Lung (tissue), 11 donors: ENCODE measurements at regions not wholly inside any gene's neighbourhood (a gene's known extent, or its start where the extent isn't known, plus 50 kb on each side); places are given as distances from the start of the nearest gene placed in this dataset.

Experiments
- ATAC-seq: fragments of 200-7000 bp; cut with Tn5 transposase; one replicate; pipeline ENCODE4 v1.9.1; 2020; ENCODE audit warnings: moderate number of reproducible peaks; ENCODE audit not compliant: insufficient read depth, low FRiP score
- DNase-seq, 3 donors: peaks; one replicate each; pipeline ENCODE4 v3.0.0-alpha.2; 2013 to 2017
- H3K27ac ChIP-seq, 2 donors: one replicate each; pipeline ENCODE4 v1.5.1; 2013; ENCODE audit warnings: mild to moderate bottlenecking in 2 of 2, moderate library complexity in 2 of 2, control low read depth in 1 of 2, inconsistent platforms in 1 of 2, low read depth in 1 of 2, low read length in 1 of 2
- H3K27me3 ChIP-seq, 3 donors: one replicate each; pipeline ENCODE4 v1.5.1; 2013; ENCODE audit warnings: low read length in 2 of 3; ENCODE audit not compliant: control insufficient read depth in 3 of 3, insufficient read depth in 3 of 3
- H3K36me3 ChIP-seq, 4 donors: one replicate each; pipeline ENCODE4 v1.5.1; 2013; ENCODE audit warnings: low read length in 4 of 4, mild to moderate bottlenecking in 1 of 4, moderate library complexity in 1 of 4; ENCODE audit not compliant: control insufficient read depth in 4 of 4, insufficient read depth in 4 of 4
- H3K4me1 ChIP-seq, 5 donors: one replicate each; pipeline ENCODE4 v1.5.1; 2013; ENCODE audit warnings: low read length in 5 of 5, mild to moderate bottlenecking in 2 of 5, moderate library complexity in 1 of 5; ENCODE audit not compliant: control insufficient read depth in 5 of 5, insufficient read depth in 5 of 5
- H3K4me3 ChIP-seq: one replicate; pipeline ENCODE4 v1.5.1; 2013; ENCODE audit warnings: mild to moderate bottlenecking, control low read depth, moderate library complexity
- H3K9ac ChIP-seq, 2 donors: one replicate each; pipeline ENCODE4 v1.5.1; 2013; ENCODE audit warnings: low read length in 2 of 2, control low read depth in 1 of 2; ENCODE audit not compliant: insufficient read depth in 1 of 2
- H3K9me3 ChIP-seq, 4 donors: one replicate each; pipeline ENCODE4 v1.5.1; 2013; ENCODE audit warnings: low read length in 3 of 4, mild to moderate bottlenecking in 1 of 4, moderate library complexity in 1 of 4; ENCODE audit not compliant: control insufficient read depth in 4 of 4, insufficient read depth in 3 of 4
- WGBS, 2 donors: extraction: QIAGEN DNeasy Blood & Tissue Kit; methylation state at CpG; one replicate each; pipeline ENCODE4 v1.1.7; 2013; 5-methylcytosine and 5-hydroxymethylcytosine counted together
- TF ChIP-seq, protein P1 (sequence below): IDR thresholded peaks from 2 replicates; pipeline ENCODE4 v1.5.1; 2012; ENCODE audit warnings: mild to moderate bottlenecking; ENCODE audit errors: control extremely low read depth, extremely low read depth
- donor health status: control.
- donor health status: control.
- donor health status: Bipolar disorder and iron deficiency.
- donor health status: healthy.
- donor health status: DM: yes; HTN: yes; CAD: no.

DNA sequence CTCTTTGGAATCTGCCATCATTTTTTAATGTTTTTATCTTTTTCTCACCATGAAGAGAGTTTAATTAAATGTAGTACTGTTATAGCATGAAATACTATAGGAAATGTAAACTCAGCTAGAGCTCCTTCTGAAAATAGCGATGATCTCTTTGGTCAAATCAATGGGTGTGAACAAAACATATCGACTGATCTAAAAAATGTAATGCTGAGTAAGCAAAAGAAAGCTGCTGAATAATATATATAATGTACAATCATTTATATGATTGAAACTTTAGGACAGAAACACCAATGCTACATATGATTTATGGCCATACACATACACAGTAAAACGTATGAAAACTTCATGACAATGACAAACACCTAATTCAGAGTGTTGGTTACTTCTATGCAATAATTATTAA is 150.8 kb upstream of the TUBA3C start:
- no peak overlapping the region for H3K9ac ChIP-seq
- H3K4me1 ChIP-seq: no peaks in the 10 kb centered on the region
- H3K4me3 ChIP-seq: no peak overlapping the region
- no peaks in the 10 kb centered on the region for H3K36me3 ChIP-seq
- H3K27me3 ChIP-seq: no peaks in the 10 kb centered on the region
- no peak overlapping the region for H3K27ac ChIP-seq
- no peak for ATAC-seq
- TF ChIP-seq, protein P1, sequence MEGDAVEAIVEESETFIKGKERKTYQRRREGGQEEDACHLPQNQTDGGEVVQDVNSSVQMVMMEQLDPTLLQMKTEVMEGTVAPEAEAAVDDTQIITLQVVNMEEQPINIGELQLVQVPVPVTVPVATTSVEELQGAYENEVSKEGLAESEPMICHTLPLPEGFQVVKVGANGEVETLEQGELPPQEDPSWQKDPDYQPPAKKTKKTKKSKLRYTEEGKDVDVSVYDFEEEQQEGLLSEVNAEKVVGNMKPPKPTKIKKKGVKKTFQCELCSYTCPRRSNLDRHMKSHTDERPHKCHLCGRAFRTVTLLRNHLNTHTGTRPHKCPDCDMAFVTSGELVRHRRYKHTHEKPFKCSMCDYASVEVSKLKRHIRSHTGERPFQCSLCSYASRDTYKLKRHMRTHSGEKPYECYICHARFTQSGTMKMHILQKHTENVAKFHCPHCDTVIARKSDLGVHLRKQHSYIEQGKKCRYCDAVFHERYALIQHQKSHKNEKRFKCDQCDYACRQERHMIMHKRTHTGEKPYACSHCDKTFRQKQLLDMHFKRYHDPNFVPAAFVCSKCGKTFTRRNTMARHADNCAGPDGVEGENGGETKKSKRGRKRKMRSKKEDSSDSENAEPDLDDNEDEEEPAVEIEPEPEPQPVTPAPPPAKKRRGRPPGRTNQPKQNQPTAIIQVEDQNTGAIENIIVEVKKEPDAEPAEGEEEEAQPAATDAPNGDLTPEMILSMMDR: no peak
- peaks cover 0 to 2% (median under 1%) of the 10 kb centered on the region in 4 donors for H3K9me3 ChIP-seq
- WGBS, 2 donors: 48 to 56% methylated on average over 3 of the region's 3 CpGs
- DNase-seq: no peak

DNA sequence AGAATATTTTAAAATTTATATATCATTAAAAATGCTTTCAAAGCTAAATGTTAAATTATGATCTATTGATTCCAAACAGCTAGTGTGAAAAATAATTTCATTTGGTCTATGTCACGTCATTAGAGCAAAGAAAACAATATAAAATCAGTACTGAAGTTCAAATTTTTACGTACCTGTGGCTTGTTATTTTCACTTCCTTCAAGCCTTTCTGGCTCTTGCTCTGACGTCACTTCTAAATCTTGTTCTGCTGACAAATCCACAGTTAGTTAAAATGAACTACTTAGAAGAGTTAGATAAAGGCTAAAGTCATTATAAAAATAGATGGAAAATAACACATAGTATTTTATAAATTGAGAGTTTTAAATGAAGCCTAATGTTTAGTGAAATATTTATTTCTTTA is 147.7 kb upstream of the TUBA3C start:
- Histone ChIP-seq H3K27ac (no peak overlapping the region), H3K9ac (no peak overlapping the region), H3K9me3 (peaks cover 0 to 11% (median 3%) of the 10 kb centered on the region in 4 donors), H3K27me3 (no peaks in the 10 kb centered on the region), H3K4me1 (no peaks in the 10 kb centered on the region), H3K36me3 (no peaks in the 10 kb centered on the region), H3K4me3 (no peak overlapping the region)
- WGBS, 2 donors: 75% methylated on average over 3 of the region's 3 CpGs
- TF ChIP-seq, protein P1: no peak
- no peak for ATAC-seq
- DNase-seq: no peak

DNA sequence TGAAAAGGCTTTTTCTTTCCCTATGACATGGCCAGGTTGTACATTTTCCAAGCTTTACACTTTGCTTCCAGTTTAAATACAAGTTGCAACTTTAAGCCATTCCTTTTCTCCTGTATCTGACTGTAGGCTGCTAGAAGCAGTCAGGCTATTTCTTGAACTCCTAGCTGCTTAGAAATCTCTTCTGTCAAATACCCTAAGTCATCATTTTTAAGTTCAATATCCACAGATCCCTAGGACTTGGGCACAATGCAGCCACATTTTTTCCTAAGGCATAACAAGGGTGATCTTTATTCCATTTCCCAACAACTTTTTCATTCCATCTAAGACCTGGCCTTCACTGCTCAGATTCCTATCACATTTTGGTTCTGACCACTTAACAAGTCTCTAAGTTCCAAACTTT is 142.7 kb upstream of the TUBA3C start:
- H3K9me3 ChIP-seq: peaks cover 0 to 20% (median 9%) of the 10 kb centered on the region in 4 donors
- H3K4me1 ChIP-seq: no peaks in the 10 kb centered on the region
- no peak overlapping the region for H3K9ac ChIP-seq
- no peak overlapping the region for H3K4me3 ChIP-seq
- no peaks in the 10 kb centered on the region for H3K36me3 ChIP-seq
- no peak for DNase-seq
- H3K27me3 ChIP-seq: no peaks in the 10 kb centered on the region
- TF ChIP-seq, protein P1: no peak
- H3K27ac ChIP-seq: no peak overlapping the region
- ATAC-seq: no peak

DNA sequence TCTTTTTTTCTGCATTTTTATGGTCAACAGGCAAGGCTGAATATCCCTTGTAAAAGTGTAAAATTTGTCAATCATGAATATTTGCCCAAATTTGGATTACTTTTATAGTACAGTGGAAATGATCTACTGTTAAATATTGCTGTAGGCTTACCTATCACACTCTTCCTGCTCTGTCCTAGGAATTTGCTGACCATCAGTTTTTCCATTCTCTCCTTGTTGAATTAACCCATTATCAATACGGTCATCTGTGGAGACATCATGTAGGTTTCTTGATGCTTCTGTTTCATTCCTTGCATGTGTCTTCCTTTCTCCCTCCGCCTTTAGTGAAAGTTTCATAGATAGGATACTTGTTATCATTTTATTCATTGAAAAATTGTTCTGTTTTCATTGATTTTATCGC is 139.6 kb upstream of the TUBA3C start:
- Histone ChIP-seq H3K4me3 (no peak overlapping the region), H3K9me3 (peaks cover 0 to 20% (median 9%) of the 10 kb centered on the region in 4 donors), H3K9ac (no peak overlapping the region), H3K4me1 (no peaks in the 10 kb centered on the region), H3K27ac (no peak overlapping the region), H3K27me3 (no peaks in the 10 kb centered on the region), H3K36me3 (no peaks in the 10 kb centered on the region)
- WGBS, 2 donors: 75 to 80% methylated on average over 3 of the region's 3 CpGs
- TF ChIP-seq, protein P1: no peak
- DNase-seq: no peak
- no peak for ATAC-seq
